Left hindlimb (tissue), 1 donor: ENCODE measurements at regions not wholly inside any gene's neighbourhood (a gene's known extent, or its start where the extent isn't known, plus 50 kb on each side); places are given as distances from the start of the nearest gene placed in this dataset.
"Not testable (repeated sequence)": the region's sequence is repeated elsewhere in the genome, so short reads cannot be mapped to it uniquely, and the experiment has no call there.

Experiments used
- DNase-seq: peaks from one replicate; pipeline ENCODE4 v3.0.0-alpha.2; 2018

- no peak for DNase-seq
Observed at GRCh38 chr2:13649918-13650317, 933.2 kb downstream of the TRIB2 start.

- DNase-seq: no peak
Observed at GRCh38 chr2:13650586-13651180, 933.9 kb downstream of the TRIB2 start.

- no peak for DNase-seq
Observed at GRCh38 chr2:13651684-13652131, 935.0 kb downstream of the TRIB2 start.

- DNase-seq: no peak
Observed at GRCh38 chr2:13652531-13653313, 936.0 kb downstream of the TRIB2 start.

- DNase-seq: no peak
Observed at GRCh38 chr2:13654416-13654815, 937.7 kb downstream of the TRIB2 start.

- no peak for DNase-seq
Observed at GRCh38 chr2:13660231-13660630, 943.5 kb downstream of the TRIB2 start.

- DNase-seq: no peak
Observed at GRCh38 chr2:13662055-13662454, 945.3 kb downstream of the TRIB2 start.

- DNase-seq: no peak
Observed at GRCh38 chr2:13666582-13667414, 950.1 kb downstream of the TRIB2 start.

- no peak for DNase-seq
Observed at GRCh38 chr2:13667415-13667757, 950.6 kb downstream of the TRIB2 start.

GRCh38 chr2:13669607-13670006 lies 952.9 kb downstream of the TRIB2 start:
- DNase-seq: no peak

GRCh38 chr2:13673821-13674220 lies 957.1 kb downstream of the TRIB2 start:
- DNase-seq: not testable (repeated sequence)

GRCh38 chr2:13676269-13676668 lies 956.2 kb upstream of the LRATD1 start:
- no peak for DNase-seq

GRCh38 chr2:13681936-13682335 lies 950.6 kb upstream of the LRATD1 start:
- no peak for DNase-seq

- no peak for DNase-seq
Observed at GRCh38 chr2:13682540-13683272, 949.8 kb upstream of the LRATD1 start.

- DNase-seq: no peak
Observed at GRCh38 chr2:13686262-13686661, 946.3 kb upstream of the LRATD1 start.

- DNase-seq: no peak
Observed at GRCh38 chr2:13694673-13695072, 937.8 kb upstream of the LRATD1 start.

GRCh38 chr2:13696601-13697000 lies 935.9 kb upstream of the LRATD1 start:
- DNase-seq: no peak

- no peak for DNase-seq
Observed at GRCh38 chr2:13698847-13699246, 933.7 kb upstream of the LRATD1 start.

GRCh38 chr2:13699939-13700338 lies 932.6 kb upstream of the LRATD1 start:
- not testable (repeated sequence) for DNase-seq

- DNase-seq: no peak
Observed at GRCh38 chr2:13711154-13711553, 921.4 kb upstream of the LRATD1 start.

- DNase-seq: no peak
Observed at GRCh38 chr2:13714466-13714865, 918.1 kb upstream of the LRATD1 start.

GRCh38 chr2:13725945-13726344 lies 906.6 kb upstream of the LRATD1 start:
- DNase-seq: no peak

- no peak for DNase-seq
Observed at GRCh38 chr2:13745330-13745729, 887.2 kb upstream of the LRATD1 start.
